Endothelial cell of umbilical vein (primary cell): ENCODE measurements at regions not wholly inside any gene's neighbourhood (a gene's known extent, or its start where the extent isn't known, plus 50 kb on each side); places are given as distances from the start of the nearest gene placed in this dataset.

ENCODE experiments used
- BruUV-seq: library from RNA; stranded (reverse); fragments of 400-500 nt; replicated peaks from 2 replicates; lab custom pipeline; 2021; lab: Mats Ljungman, UMichigan
- CTCF ChIA-PET: fragments of 300-600, 350-600 bp; sonication (Branson Sonifier 250); formaldehyde crosslinking; loops from one replicate; lab custom pipeline; 2021; ENCODE audit warnings: antibody characterized with exemption, inconsistent platforms; lab: Charles Lee
- POLR2A ChIA-PET: fragments of 300-600, 350-600 bp; sonication (Branson Sonifier 250); formaldehyde crosslinking; loops from one replicate; lab custom pipeline; 2021; ENCODE audit warnings: antibody characterized with exemption, inconsistent platforms; lab: Charles Lee
- DNase-seq: peaks from one replicate; pipeline ENCODE4 v3.0.0-alpha.2; 2011; ENCODE audit warnings: low read depth, low spot score
- FAIRE-seq: peaks from 2 replicates; lab custom pipeline; 2011; peaks lifted over from hg19 to GRCh38; lab: Jason Lieb, UNC
- H2AFZ ChIP-seq: 2 replicates; pipeline ENCODE4 v1.6.0; 2012; ENCODE audit warnings: low read depth, low read length, control low read depth, inconsistent platforms
- H3K27ac ChIP-seq: 2 replicates; pipeline ENCODE4 v1.5.1; 2011; ENCODE audit warnings: low read depth, mild to moderate bottlenecking, control low read depth, low read length, moderate library complexity; ENCODE audit not compliant: insufficient read depth
- H3K27me3 ChIP-seq, 2 experiments: 2 replicates each; pipeline versions ENCODE4 v1.6.0 to v1.6.1; 2011; ENCODE audit warnings: low read length in 2 of 2, mixed read lengths in 1 of 2; ENCODE audit not compliant: control insufficient read depth in 2 of 2, insufficient read depth in 2 of 2
- H3K36me3 ChIP-seq, 2 experiments: 2 replicates in 1 of 2; 3 replicates in 1 of 2; pipeline ENCODE4 v1.5.1; 2011; ENCODE audit warnings: low read length in 2 of 2, mild to moderate bottlenecking in 1 of 2, moderate library complexity in 1 of 2; ENCODE audit not compliant: control insufficient read depth in 2 of 2, insufficient read depth in 2 of 2; ENCODE audit errors: extremely low read depth in 1 of 2
- H3K4me1 ChIP-seq: 3 replicates; pipeline ENCODE4 v1.5.1; 2011; ENCODE audit warnings: mild to moderate bottlenecking, low read length; ENCODE audit not compliant: control insufficient read depth, insufficient read depth; ENCODE audit errors: extremely low read depth
- H3K4me2 ChIP-seq: 2 replicates; pipeline ENCODE4 v1.6.1; 2011; ENCODE audit warnings: low read length, control low read depth, mixed read lengths; ENCODE audit not compliant: insufficient read depth
- H3K4me3 ChIP-seq, 3 experiments: fragments of 200-600 bp in 1 of 3; sonication (generic), shearing (Covaris generic) in 1 of 3; replicated peaks in 1 of 3; 2 replicates each; pipeline ENCODE4 v1.5.1; 2011 to 2016; ENCODE audit warnings: control low read depth in 3 of 3, low read length in 3 of 3, mild to moderate bottlenecking in 2 of 3, inconsistent platforms in 1 of 3, low read depth in 1 of 3, moderate library complexity in 1 of 3; ENCODE audit not compliant: insufficient read depth in 1 of 3
- H3K79me2 ChIP-seq: 2 replicates; pipeline ENCODE4 v1.6.0; 2012; ENCODE audit warnings: low read length, inconsistent platforms; ENCODE audit not compliant: control insufficient read depth, insufficient read depth
- H3K9ac ChIP-seq: replicated peaks from 2 replicates; pipeline ENCODE3; 2011; ENCODE audit warnings: low read length, control low read depth; ENCODE audit not compliant: insufficient read depth; ENCODE audit errors: extremely low read depth
- H3K9me1 ChIP-seq: replicated peaks from 3 replicates; pipeline ENCODE4 v1.6.0; 2011; ENCODE audit warnings: mild to moderate bottlenecking, low read length; ENCODE audit not compliant: control insufficient read depth, insufficient read depth; ENCODE audit errors: extremely low read depth
- H3K9me3 ChIP-seq: replicated peaks from 2 replicates; pipeline ENCODE4 v1.5.1; 2012; ENCODE audit warnings: low read length, inconsistent platforms; ENCODE audit not compliant: control insufficient read depth, insufficient read depth
- H4K20me1 ChIP-seq: replicated peaks from 2 replicates; pipeline ENCODE3; 2011; ENCODE audit warnings: mild to moderate bottlenecking, low read length; ENCODE audit not compliant: control insufficient read depth, insufficient read depth; ENCODE audit errors: extremely low read depth
- EZH2 ChIP-seq: IDR thresholded peaks from 2 replicates; pipeline ENCODE4 v1.6.1; 2012; ENCODE audit warnings: borderline replicate concordance, low read depth, mild to moderate bottlenecking, moderate library complexity, low read length, inconsistent platforms; ENCODE audit not compliant: severe bottlenecking
- FOS ChIP-seq: IDR thresholded peaks from 2 replicates; pipeline ENCODE4 v1.6.1; 2011; ENCODE audit warnings: mild to moderate bottlenecking, low read length, moderate library complexity, borderline replicate concordance; ENCODE audit not compliant: insufficient read depth
- JUN ChIP-seq: IDR thresholded peaks from 2 replicates; pipeline ENCODE4 v1.6.1; 2011; ENCODE audit warnings: borderline replicate concordance, low read depth; ENCODE audit not compliant: insufficient read length, insufficient read depth
- POLR2AphosphoS5 ChIP-seq: IDR thresholded peaks from 2 replicates; pipeline ENCODE4 v1.6.1; 2012; ENCODE audit warnings: low read depth, mild to moderate bottlenecking, control low read depth, low read length, moderate library complexity; ENCODE audit not compliant: insufficient read depth
- dilution Hi-C: fragments of 300-500 bp; cut with MboI; formaldehyde crosslinking; loops from one replicate; pipeline ENCODE4 v1.15.0; 2019; ENCODE audit warnings: low sequenced_read_pairs; ENCODE audit not compliant: extremely low pct_ligation_motif_present
- intact Hi-C: fragments of 100-400 bp; cut with micrococcal nuclease; formaldehyde crosslinking; loops from one replicate; pipeline ENCODE4 v1.10.0; 2022
- TF ChIP-seq, protein P1 (sequence below), 2 donors: IDR thresholded peaks; 1 replicate in 1 of 2; 2 replicates in 1 of 2; pipeline ENCODE4 v1.5.1; 2011; ENCODE audit warnings: low read length in 2 of 2, mild to moderate bottlenecking in 2 of 2, moderate library complexity in 2 of 2, control low read depth in 1 of 2, inconsistent platforms in 1 of 2, low read depth in 1 of 2; ENCODE audit not compliant: insufficient read depth in 1 of 2; ENCODE audit errors: extremely low read depth in 1 of 2

DNA sequence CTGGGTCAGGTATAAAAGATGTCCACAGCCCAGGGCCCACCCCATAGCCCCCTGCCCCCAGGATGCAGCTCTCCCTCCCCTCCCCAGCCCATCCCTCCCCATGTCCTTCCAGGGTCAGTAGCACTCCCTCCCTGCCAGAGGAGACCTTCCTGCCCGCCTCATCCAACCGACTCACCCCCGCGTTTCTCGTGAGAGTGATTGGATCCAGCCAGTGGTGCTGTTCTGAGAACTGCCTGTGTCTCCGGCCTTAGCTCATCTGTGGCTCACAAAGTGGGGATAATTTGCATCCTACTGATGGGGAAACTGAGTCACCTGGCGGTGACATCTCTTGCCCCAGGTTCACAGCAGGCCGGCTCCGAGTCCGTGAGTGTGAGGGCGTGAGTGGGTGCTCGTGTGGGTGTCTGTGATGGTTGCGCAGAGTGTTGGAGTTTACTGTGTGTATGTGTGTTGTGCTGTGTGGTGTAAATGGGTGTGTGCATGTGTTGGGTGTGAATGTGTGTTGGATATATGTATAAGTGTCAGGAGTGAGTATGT lies 90.7 kb upstream of the GSE1 start:
- Histone ChIP-seq H3K9me3 (no peaks in the 10 kb centered on the region), H2AFZ (no peak overlapping the region), H3K9me1 (no peaks in the 10 kb centered on the region), H3K79me2 (no peaks in the 10 kb centered on the region), H3K9ac (no peak overlapping the region), H4K20me1 (no peaks in the 10 kb centered on the region), H3K27me3 (no peaks in the 10 kb centered on the region), H3K4me3 (no peak overlapping the region), H3K27ac (no peak overlapping the region), H3K4me2 (no peak overlapping the region), H3K4me1 (no peaks in the 10 kb centered on the region), H3K36me3 (no peaks in the 10 kb centered on the region)
- intact Hi-C loops (no loop called here), dilution Hi-C loops (no loop called here)
- no peak for DNase-seq
- POLR2A ChIA-PET, result no interaction called here
- TF ChIP-seq JUN (no peak), FOS (no peak), EZH2 (no peak), POLR2AphosphoS5 (no peak)
- TF ChIP-seq, protein P1, sequence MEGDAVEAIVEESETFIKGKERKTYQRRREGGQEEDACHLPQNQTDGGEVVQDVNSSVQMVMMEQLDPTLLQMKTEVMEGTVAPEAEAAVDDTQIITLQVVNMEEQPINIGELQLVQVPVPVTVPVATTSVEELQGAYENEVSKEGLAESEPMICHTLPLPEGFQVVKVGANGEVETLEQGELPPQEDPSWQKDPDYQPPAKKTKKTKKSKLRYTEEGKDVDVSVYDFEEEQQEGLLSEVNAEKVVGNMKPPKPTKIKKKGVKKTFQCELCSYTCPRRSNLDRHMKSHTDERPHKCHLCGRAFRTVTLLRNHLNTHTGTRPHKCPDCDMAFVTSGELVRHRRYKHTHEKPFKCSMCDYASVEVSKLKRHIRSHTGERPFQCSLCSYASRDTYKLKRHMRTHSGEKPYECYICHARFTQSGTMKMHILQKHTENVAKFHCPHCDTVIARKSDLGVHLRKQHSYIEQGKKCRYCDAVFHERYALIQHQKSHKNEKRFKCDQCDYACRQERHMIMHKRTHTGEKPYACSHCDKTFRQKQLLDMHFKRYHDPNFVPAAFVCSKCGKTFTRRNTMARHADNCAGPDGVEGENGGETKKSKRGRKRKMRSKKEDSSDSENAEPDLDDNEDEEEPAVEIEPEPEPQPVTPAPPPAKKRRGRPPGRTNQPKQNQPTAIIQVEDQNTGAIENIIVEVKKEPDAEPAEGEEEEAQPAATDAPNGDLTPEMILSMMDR (IDR thresholded peaks at IDR 0.05; ENCODE audit: extremely low read depth in 1 of 2, insufficient read depth in 1 of 2, low read depth in 1 of 2, low read length in 2 of 2), result no peak
- CTCF ChIA-PET, result no interaction called here
- BruUV-seq, result no TSS peak
- FAIRE-seq, result no peak
